ENCODE measurements at regions not wholly inside any gene's neighbourhood (a gene's known extent, or its start where the extent isn't known, plus 50 kb on each side); places are given as distances from the start of the nearest gene placed in this dataset.

- Histone ChIP-seq H3K9me3 (ENCODE audit: control insufficient read depth, insufficient read depth, low read length) (no peaks in the 10 kb centered on the region), H3K4me3 (ENCODE audit: low read depth, low read length) (no peak overlapping the region), H3K4me1 (ENCODE audit: control insufficient read depth, insufficient read depth, low read length) (peaks cover 6% of the 10 kb centered on the region; the same call in 1 of the 2 replicates), H3K9ac (ENCODE audit: low read depth, low read length) (no peak overlapping the region), H3K27me3 (ENCODE audit: control insufficient read depth, insufficient read depth, low read length) (no peaks in the 10 kb centered on the region; the same call in 1 of the 2 replicates), H3K36me3 (ENCODE audit: control insufficient read depth, insufficient read depth, low read length) (no peaks in the 10 kb centered on the region), H3K27ac (ENCODE audit: low read depth, low read length) (no peak overlapping the region)
Observed at GRCh38 chr6:43836507-43837240, 66.7 kb downstream of the VEGFA start.

Data from HUES48 (cell line).